SK-N-SH treated with all-trans-retinoic acid at 6 μM for 48 hours (cell line): ENCODE measurements at regions not wholly inside any gene's neighbourhood (a gene's known extent, or its start where the extent isn't known, plus 50 kb on each side); places are given as distances from the start of the nearest gene placed in this dataset.

Experiments
- ATAC-seq: fragments of 200-7000 bp; cut with Tn5 transposase; 3 replicates; pipeline ENCODE4 v1.9.1; 2020; ENCODE audit warnings: mild to moderate bottlenecking, moderate library complexity
- ARNTL ChIP-seq: fragments of 450-650 bp; formaldehyde crosslinking; IDR thresholded peaks from 2 replicates; pipeline ENCODE4 v1.5.0; 2020; ENCODE audit warnings: low read depth, mild to moderate bottlenecking, moderate library complexity, borderline replicate concordance
- BACH2 ChIP-seq: fragments of 250-450 bp; sonication (Bioruptor Pico); IDR thresholded peaks from 2 replicates; pipeline ENCODE4 v1.9.0; 2021; ENCODE audit warnings: mild to moderate bottlenecking, borderline replicate concordance
- CREB5 ChIP-seq: fragments of 250-450 bp; sonication (Bioruptor Pico); IDR thresholded peaks from 2 replicates; pipeline ENCODE4 v1.5.1; 2020; ENCODE audit warnings: low read depth, mild to moderate bottlenecking, moderate library complexity
- CSDC2 ChIP-seq: fragments of 250-450 bp; sonication (Bioruptor Pico); IDR thresholded peaks from 2 replicates; pipeline ENCODE4 v1.5.0; 2020; ENCODE audit warnings: mild to moderate bottlenecking, moderate library complexity
- CSRNP3 ChIP-seq: fragments of 250-450 bp; sonication (Bioruptor Pico); IDR thresholded peaks from 2 replicates; pipeline ENCODE4 v1.5.1; 2021; ENCODE audit warnings: mild to moderate bottlenecking, moderate library complexity
- ESRRG ChIP-seq: fragments of 250-450 bp; sonication (Bioruptor Pico); IDR thresholded peaks from 2 replicates; pipeline ENCODE4 v1.6.1; 2021; ENCODE audit warnings: mild to moderate bottlenecking
- GLIS3 ChIP-seq: fragments of 250-450 bp; sonication (Bioruptor Pico); IDR thresholded peaks from 2 replicates; pipeline ENCODE4 v1.5.0; 2020; ENCODE audit warnings: mild to moderate bottlenecking, moderate library complexity
- ISL1 ChIP-seq: fragments of 250-450 bp; sonication (Bioruptor Pico); IDR thresholded peaks from 2 replicates; pipeline ENCODE4 v2.1.2; 2022; ENCODE audit warnings: mild to moderate bottlenecking, moderate library complexity
- OSR1 ChIP-seq: fragments of 250-450 bp; sonication (Bioruptor Pico); IDR thresholded peaks from 2 replicates; pipeline ENCODE4 v1.8.0; 2022; ENCODE audit warnings: moderate library complexity, mild to moderate bottlenecking, inconsistent platforms
- PATZ1 ChIP-seq: fragments of 250-450 bp; sonication (Bioruptor Pico); IDR thresholded peaks from 2 replicates; pipeline ENCODE4 v1.8.0; 2020; ENCODE audit warnings: mild to moderate bottlenecking, moderate library complexity, borderline replicate concordance
- POU6F1 ChIP-seq: fragments of 250-450 bp; sonication (Bioruptor Pico); IDR thresholded peaks from 2 replicates; pipeline ENCODE4 v1.8.0; 2021; ENCODE audit warnings: low read depth, mild to moderate bottlenecking, moderate library complexity, borderline replicate concordance
- PPARA ChIP-seq: fragments of 250-450 bp; sonication (Bioruptor Pico); IDR thresholded peaks from 2 replicates; pipeline ENCODE4 v1.5.0; 2020; ENCODE audit warnings: mild to moderate bottlenecking, borderline replicate concordance
- RARB ChIP-seq: fragments of 250-450 bp; sonication (Bioruptor Pico); IDR thresholded peaks from 2 replicates; pipeline ENCODE4 v1.8.0; 2021; ENCODE audit warnings: mild to moderate bottlenecking, moderate library complexity
- SNAI2 ChIP-seq: fragments of 250-450 bp; sonication (Bioruptor Pico); IDR thresholded peaks from 2 replicates; pipeline ENCODE4 v1.5.0; 2020; ENCODE audit warnings: mild to moderate bottlenecking, moderate library complexity
- TCF4 ChIP-seq: fragments of 250-450 bp; sonication (Bioruptor Pico); IDR thresholded peaks from 2 replicates; pipeline ENCODE4 v1.8.0; 2021; ENCODE audit warnings: mild to moderate bottlenecking, moderate library complexity, borderline replicate concordance
- TOX ChIP-seq: fragments of 250-450 bp; sonication (Bioruptor Pico); IDR thresholded peaks from 2 replicates; pipeline ENCODE4 v1.8.0; 2021; ENCODE audit warnings: mild to moderate bottlenecking, moderate library complexity, borderline replicate concordance
- TSHZ2 ChIP-seq: fragments of 250-450 bp; sonication (Bioruptor Pico); IDR thresholded peaks from 2 replicates; pipeline ENCODE4 v1.5.0; 2020; ENCODE audit warnings: mild to moderate bottlenecking, moderate library complexity
- ZC3H10 ChIP-seq: fragments of 250-450 bp; sonication (Bioruptor Pico); IDR thresholded peaks from 2 replicates; pipeline ENCODE4 v1.5.1; 2021; ENCODE audit warnings: mild to moderate bottlenecking, moderate library complexity
- ZFP3 ChIP-seq: fragments of 250-450 bp; sonication (Bioruptor Pico); IDR thresholded peaks from 2 replicates; pipeline ENCODE4 v1.5.0; 2020; ENCODE audit warnings: mild to moderate bottlenecking, moderate library complexity
- ZFP30 ChIP-seq: fragments of 450-650 bp; formaldehyde crosslinking; IDR thresholded peaks from 2 replicates; pipeline ENCODE4 v1.5.0; 2022; ENCODE audit warnings: mild to moderate bottlenecking, moderate library complexity
- ZNF565 ChIP-seq: fragments of 450-650 bp; formaldehyde crosslinking; conservative IDR thresholded peaks from 2 replicates; pipeline ENCODE4 v1.5.0; 2020; ENCODE audit warnings: low read depth, mild to moderate bottlenecking, moderate library complexity
- ZNF70 ChIP-seq: fragments of 450-650 bp; formaldehyde crosslinking; IDR thresholded peaks from 2 replicates; pipeline ENCODE4 v1.5.0; 2020; ENCODE audit warnings: mild to moderate bottlenecking, moderate library complexity

GRCh38 chr11:37456746-37457145 lies 858.7 kb upstream of the RAG2 start:
- TF ChIP-seq CSRNP3 (CRISPR knock-in tag) (no peak), TOX (CRISPR knock-in tag) (no peak), CREB5 (CRISPR knock-in tag) (no peak), PPARA (CRISPR knock-in tag) (no peak), RARB (CRISPR knock-in tag) (no peak), ESRRG (CRISPR knock-in tag) (no peak), SNAI2 (CRISPR knock-in tag) (no peak), ZNF565 (CRISPR knock-in tag) (no peak), GLIS3 (CRISPR knock-in tag) (no peak), ZFP3 (no peak), BACH2 (no peak), ZNF70 (CRISPR knock-in tag) (no peak), ZFP30 (CRISPR knock-in tag) (no peak), TSHZ2 (CRISPR knock-in tag) (no peak), PATZ1 (CRISPR knock-in tag) (no peak), POU6F1 (no peak), ARNTL (CRISPR knock-in tag) (no peak), OSR1 (CRISPR knock-in tag) (no peak), CSDC2 (CRISPR knock-in tag) (no peak), ISL1 (CRISPR knock-in tag) (no peak)
- no peak for ATAC-seq

GRCh38 chr11:37451903-37452302 lies 853.9 kb upstream of the RAG2 start:
- no peak for ATAC-seq
- TF ChIP-seq ARNTL (CRISPR knock-in tag) (no peak), TCF4 (CRISPR knock-in tag) (no peak), BACH2 (no peak), TOX (CRISPR knock-in tag) (no peak), TSHZ2 (CRISPR knock-in tag) (no peak), SNAI2 (CRISPR knock-in tag) (no peak), CREB5 (CRISPR knock-in tag) (no peak), ZFP30 (CRISPR knock-in tag) (no peak), GLIS3 (CRISPR knock-in tag) (no peak), POU6F1 (no peak), ZC3H10 (CRISPR knock-in tag) (no peak), PPARA (CRISPR knock-in tag) (no peak)
- TF ChIP-seq, all 23 proteins: peak for 0
